ENCODE measurements at regions not wholly inside any gene's neighbourhood (a gene's known extent, or its start where the extent isn't known, plus 50 kb on each side); places are given as distances from the start of the nearest gene placed in this dataset.

DNA sequence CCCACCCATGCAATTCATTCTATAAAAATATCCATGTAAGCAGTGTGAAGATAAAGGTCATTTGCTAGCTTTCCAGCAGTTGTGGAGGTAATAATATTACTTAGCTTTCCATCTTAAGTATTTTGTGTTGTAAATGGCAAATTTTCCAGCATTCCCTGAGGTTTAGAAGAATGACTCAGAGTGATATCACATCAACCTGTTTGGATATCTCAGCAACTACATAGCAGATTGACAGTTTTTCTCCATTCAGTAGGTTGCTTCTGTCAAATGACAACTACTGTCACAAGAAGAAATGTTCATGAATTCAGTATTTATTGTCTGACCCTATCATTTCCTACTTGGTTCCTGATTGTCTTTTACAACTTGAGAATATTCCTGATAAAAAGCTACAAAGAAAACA, 434.9 kb upstream of the GALNTL6 start:
- H3K79me1 ChIP-seq (ENCODE audit: low read depth, low read length), result no peaks in the 10 kb centered on the region
- DNase-seq (ENCODE audit: low read depth in 1 of 2, low spot score in 2 of 2), result no peak
- H2BK12ac ChIP-seq (ENCODE audit: low read depth, low read length), result no peak overlapping the region
- H3K36me3 ChIP-seq (ENCODE audit: control insufficient read depth in 2 of 4, insufficient read depth in 4 of 4, low read length in 3 of 4), result no peaks in the 10 kb centered on the region
- CTCF ChIA-PET (ENCODE audit: partially characterized antibody), result no interaction called here
- H2BK15ac ChIP-seq (ENCODE audit: low read length), result no peak overlapping the region
- H3K4ac ChIP-seq (replicated peaks; ENCODE audit: insufficient read length, low read depth, low read length), result no peak overlapping the region
- TF ChIP-seq TAF7 (optimal IDR thresholded peaks at IDR 0.05; ENCODE audit: borderline replicate concordance, low read depth, low read length) (no peak), YY1 (IDR thresholded peaks at IDR 0.05; ENCODE audit: low read depth, low read length) (no peak), JUN (IDR thresholded peaks at IDR 0.05; ENCODE audit: low read depth, low read length) (no peak), TBP (IDR thresholded peaks at IDR 0.05; ENCODE audit: low read depth, low read length) (no peak), SAP30 (IDR thresholded peaks at IDR 0.05; ENCODE audit: insufficient read depth, insufficient replicate concordance, low read length) (no peak), SP4 (IDR thresholded peaks at IDR 0.05; ENCODE audit: low read length) (no peak), ASH2L (IDR thresholded peaks at IDR 0.05; ENCODE audit: low read length) (no peak), NRF1 (IDR thresholded peaks at IDR 0.05; ENCODE audit: low read depth, low read length) (no peak), BRCA1 (IDR thresholded peaks at IDR 0.05; ENCODE audit: low read depth, low read length) (no peak), SP1 (IDR thresholded peaks at IDR 0.05; ENCODE audit: low read depth, low read length) (no peak), CREB1 (IDR thresholded peaks at IDR 0.05) (no peak), SIN3A (conservative IDR thresholded peaks at IDR 0.05 in 1 of 2, IDR thresholded peaks at IDR 0.05 in 1 of 2; ENCODE audit: low read depth in 1 of 2, low read length in 2 of 2) (no peak), ZNF274 (IDR thresholded peaks at IDR 0.05; ENCODE audit: borderline replicate concordance, extremely low read depth, low read length) (no peak), BACH1 (IDR thresholded peaks at IDR 0.05; ENCODE audit: low read length) (no peak)
- TF ChIP-seq, protein P1, sequence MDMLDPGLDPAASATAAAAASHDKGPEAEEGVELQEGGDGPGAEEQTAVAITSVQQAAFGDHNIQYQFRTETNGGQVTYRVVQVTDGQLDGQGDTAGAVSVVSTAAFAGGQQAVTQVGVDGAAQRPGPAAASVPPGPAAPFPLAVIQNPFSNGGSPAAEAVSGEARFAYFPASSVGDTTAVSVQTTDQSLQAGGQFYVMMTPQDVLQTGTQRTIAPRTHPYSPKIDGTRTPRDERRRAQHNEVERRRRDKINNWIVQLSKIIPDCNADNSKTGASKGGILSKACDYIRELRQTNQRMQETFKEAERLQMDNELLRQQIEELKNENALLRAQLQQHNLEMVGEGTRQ (IDR thresholded peaks at IDR 0.05; ENCODE audit: low read length), result no peak
- TF ChIP-seq, protein P2, sequence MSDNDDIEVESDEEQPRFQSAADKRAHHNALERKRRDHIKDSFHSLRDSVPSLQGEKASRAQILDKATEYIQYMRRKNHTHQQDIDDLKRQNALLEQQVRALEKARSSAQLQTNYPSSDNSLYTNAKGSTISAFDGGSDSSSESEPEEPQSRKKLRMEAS (IDR thresholded peaks at IDR 0.05), result no peak
- H3K56ac ChIP-seq (replicated peaks; ENCODE audit: insufficient read length, low read depth, low read length), result no peak overlapping the region
- no peak overlapping the region for H2BK5ac ChIP-seq (ENCODE audit: low read depth, low read length)
- H3K9me3 ChIP-seq (ENCODE audit: insufficient read depth in 2 of 2, low read depth in 1 of 2, low read length in 1 of 2), result no peaks in the 10 kb centered on the region
- no peaks in the 10 kb centered on the region for H3K27me3 ChIP-seq (replicated peaks in 1 of 4; ENCODE audit: control insufficient read depth in 3 of 4, extremely low read depth in 1 of 4, insufficient read depth in 3 of 4, low read length in 3 of 4)
- no peak overlapping the region for H2BK20ac ChIP-seq (ENCODE audit: low read length)
- no peak overlapping the region for H3K23ac ChIP-seq (ENCODE audit: insufficient read length)
- no peak overlapping the region for H3K4me3 ChIP-seq (ENCODE audit: extremely low read depth in 1 of 4, insufficient read depth in 2 of 4, low read depth in 3 of 4, low read length in 4 of 4)
- no peak overlapping the region for H2AFZ ChIP-seq (ENCODE audit: low read length)
- no peak overlapping the region for H3K14ac ChIP-seq (ENCODE audit: insufficient read length)
- H2BK120ac ChIP-seq (replicated peaks; ENCODE audit: low read depth, low read length), result no peak overlapping the region
- H4K91ac ChIP-seq (replicated peaks; ENCODE audit: insufficient read length, low read length), result no peak overlapping the region
- POLR2A ChIA-PET (ENCODE audit: partially characterized antibody), result no interaction called here
- no peak overlapping the region for H3K9ac ChIP-seq (replicated peaks in 1 of 4; ENCODE audit: extremely low read depth in 1 of 4, low read depth in 3 of 4, low read length in 3 of 4)
- no peaks in the 10 kb centered on the region for H3K4me1 ChIP-seq (replicated peaks in 1 of 4; ENCODE audit: control insufficient read depth in 3 of 4, insufficient read depth in 4 of 4, low read length in 3 of 4)
- H3K23me2 ChIP-seq (ENCODE audit: low read depth, low read length), result no peaks in the 10 kb centered on the region
- H4K20me1 ChIP-seq (replicated peaks in 1 of 2; ENCODE audit: control insufficient read depth in 1 of 2, insufficient read depth in 2 of 2, low read length in 2 of 2), result no peaks in the 10 kb centered on the region
- H4K8ac ChIP-seq (ENCODE audit: extremely low read depth, insufficient read depth, low read length), result no peak overlapping the region
- FAIRE-seq, result no peak
- H4K5ac ChIP-seq (ENCODE audit: insufficient read length, low read depth, low read length), result no peak overlapping the region
- H3K18ac ChIP-seq (ENCODE audit: extremely low read depth, low read length), result no peak overlapping the region
- no peak overlapping the region for H2AK5ac ChIP-seq (ENCODE audit: low read depth, low read length)
- no peak overlapping the region for H3K4me2 ChIP-seq (ENCODE audit: insufficient read depth in 1 of 2, low read depth in 2 of 2, low read length in 2 of 2)
- no peak overlapping the region for H3K27ac ChIP-seq (ENCODE audit: low read depth, low read length)
- no peaks in the 10 kb centered on the region for H3K79me2 ChIP-seq (ENCODE audit: control insufficient read depth in 1 of 2, insufficient read depth in 2 of 2, low read length in 2 of 2)
